GM19463 (cell line): ENCODE measurements at regions not wholly inside any gene's neighbourhood (a gene's known extent, or its start where the extent isn't known, plus 50 kb on each side); places are given as distances from the start of the nearest gene placed in this dataset.
A peak's percentile ranks its signal among the peaks of the same experiment; 100 is the strongest.
"Not testable (repeated sequence)": the region's sequence is repeated elsewhere in the genome, so short reads cannot be mapped to it uniquely, and the experiment has no call there.

ENCODE experiments used
- ATAC-seq: cut with Tn5 transposase; IDR thresholded peaks from one replicate; pipeline ENCODE4 v1.9.1; 2021; ENCODE audit warnings: mild to moderate bottlenecking, moderate library complexity; ENCODE audit not compliant: unreplicated experiment

DNA sequence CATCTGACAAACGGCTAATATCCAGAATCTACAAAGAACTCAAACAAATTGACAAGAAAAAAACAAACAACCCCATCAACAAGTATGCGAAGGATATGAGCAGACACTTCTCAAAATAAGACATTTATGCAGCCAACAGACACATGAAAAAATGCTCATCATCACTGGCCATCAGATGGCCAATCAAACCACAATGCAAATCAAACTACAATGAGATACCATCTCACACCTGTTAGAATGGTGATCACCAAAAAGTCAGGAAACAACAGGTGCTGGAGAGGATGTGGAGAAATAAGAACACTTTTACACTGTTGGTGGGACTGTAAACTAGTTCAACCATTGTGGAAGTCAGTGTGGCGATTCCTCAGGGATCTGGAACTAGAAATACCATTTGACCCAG, 1282.2 kb upstream of the ADGRL4 start:
- not testable (repeated sequence) for ATAC-seq

DNA sequence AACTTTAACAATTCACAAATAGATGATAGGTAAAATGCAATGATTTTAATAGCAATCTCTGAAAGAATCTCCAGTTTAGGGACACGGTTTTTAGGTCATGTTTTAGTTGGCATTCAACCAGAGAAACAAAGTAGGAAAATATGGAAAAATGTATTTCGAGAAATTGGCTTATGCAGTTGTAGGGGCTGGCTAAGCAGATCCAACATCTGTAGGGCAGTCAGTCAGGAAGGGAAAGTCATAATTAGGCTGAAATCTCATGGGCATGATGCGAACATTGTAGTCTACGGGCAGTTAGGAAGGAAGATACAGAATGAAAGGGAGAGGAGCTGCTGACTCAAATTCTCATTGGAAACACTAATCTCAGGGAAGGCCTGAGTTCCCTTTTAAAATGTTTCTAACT, 1276.0 kb upstream of the ADGRL4 start:
- no peak for ATAC-seq

DNA sequence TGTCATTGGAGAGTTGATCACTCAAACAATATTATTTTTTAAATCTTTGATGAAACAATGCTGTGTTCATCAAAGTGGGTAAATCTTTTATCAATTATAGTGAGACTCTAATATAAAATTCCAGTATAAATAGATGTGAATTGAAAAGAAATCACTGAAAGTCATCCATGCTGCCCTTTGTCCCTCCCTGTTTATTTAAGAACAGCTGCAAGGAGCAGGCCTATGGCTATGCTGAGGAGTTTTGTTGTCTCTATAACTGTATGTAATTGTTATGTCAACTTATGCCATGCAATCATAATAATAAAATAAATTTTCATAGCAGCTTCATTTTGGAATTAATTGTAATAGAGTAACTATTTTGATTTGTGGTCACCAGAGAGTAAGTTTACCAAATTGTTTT, 1272.4 kb upstream of the ADGRL4 start:
- ATAC-seq, result no peak

DNA sequence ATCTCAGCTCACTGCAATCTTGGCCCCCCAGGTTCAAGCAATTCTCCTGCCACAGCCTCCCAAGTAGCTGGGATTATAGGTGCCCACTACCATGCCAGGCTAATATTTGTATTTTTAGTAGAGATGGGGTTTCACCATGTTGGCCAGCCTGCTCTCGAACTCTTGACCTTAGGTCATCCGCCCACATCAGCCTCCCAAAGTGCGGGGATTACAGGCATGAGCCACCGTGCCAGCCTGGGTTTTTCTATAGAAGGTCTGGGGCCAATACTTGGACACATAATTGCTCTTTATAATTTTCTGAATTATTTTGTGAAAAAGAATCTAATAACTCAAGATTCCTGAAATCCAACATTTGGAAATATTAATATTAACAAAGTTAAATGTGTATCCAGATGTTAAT, 1267.7 kb upstream of the ADGRL4 start:
- ATAC-seq, result no peak

DNA sequence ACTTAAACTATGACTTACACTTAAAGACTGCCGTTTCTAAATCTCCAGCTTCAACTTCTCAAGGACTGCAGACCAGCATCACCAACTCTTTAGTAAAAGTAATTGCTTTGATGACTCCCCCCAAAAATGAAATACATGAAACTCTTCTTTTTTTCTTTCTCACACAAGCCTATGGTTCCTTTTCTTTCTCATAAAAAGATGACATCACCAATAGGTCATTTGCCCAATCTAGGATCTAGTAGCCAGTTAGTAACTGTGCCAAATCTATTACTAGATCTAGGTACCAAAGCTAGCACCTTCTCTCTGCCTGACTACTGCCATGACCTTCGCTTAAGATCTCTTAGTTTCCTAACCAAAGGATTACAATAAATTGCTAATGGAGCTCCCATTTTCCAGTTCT, 1266.0 kb upstream of the ADGRL4 start:
- no peak for ATAC-seq

DNA sequence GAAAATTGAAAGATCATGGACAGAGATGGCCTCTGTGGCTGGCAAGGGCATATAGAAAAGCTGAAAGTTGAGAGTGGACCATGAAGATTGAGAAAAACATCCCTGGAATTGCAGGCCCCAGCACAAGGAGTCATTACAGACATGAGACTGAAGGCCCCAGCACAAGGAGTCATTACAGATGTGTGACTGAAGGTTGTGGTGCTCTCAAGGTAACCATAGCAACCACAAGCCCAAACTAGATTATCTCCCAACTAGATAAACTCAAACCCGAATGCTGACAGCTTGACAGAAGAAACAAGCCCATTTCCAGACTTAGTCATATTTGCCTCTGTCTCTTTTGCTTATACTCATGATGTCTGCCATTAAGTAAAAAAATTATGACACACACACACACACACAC, 1252.1 kb upstream of the ADGRL4 start:
- ATAC-seq, result no peak

DNA sequence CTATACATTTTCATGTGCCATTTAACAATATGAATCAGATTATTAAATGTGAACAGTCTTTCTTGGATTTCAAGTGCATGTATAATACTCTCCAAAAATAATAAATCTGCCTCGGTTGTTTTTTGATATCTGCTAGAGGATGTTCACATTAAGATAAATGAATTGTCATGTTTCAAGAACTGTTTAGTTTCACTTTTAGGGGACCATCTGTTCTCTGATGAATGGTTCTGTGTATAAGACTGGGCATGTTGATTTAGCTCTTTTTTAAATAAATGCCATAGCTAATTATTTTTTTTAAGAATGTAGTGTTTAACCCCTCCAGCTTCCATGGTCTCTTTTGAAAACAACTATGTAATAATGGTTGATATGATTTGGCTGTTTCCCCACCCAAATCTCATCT, 1245.1 kb upstream of the ADGRL4 start:
- no peak for ATAC-seq

DNA sequence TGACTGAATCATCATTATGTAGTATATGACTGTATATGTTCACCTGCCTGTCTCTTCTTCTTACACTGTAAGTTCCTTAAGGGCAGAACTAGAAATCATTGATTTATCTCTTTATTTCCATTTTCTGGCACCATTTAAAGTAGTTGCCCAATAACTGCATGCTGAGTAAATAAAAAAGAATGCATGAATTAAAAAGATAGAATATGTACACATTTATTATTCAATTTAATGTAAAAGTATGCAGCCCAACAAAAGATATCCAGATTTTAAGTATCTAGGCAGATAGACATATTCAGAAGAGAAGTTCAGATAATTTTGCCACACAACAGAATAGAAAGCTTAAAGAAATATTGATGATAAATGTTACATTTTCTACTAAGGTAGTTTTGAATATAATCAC, 1244.6 kb upstream of the ADGRL4 start:
- ATAC-seq, result no peak

DNA sequence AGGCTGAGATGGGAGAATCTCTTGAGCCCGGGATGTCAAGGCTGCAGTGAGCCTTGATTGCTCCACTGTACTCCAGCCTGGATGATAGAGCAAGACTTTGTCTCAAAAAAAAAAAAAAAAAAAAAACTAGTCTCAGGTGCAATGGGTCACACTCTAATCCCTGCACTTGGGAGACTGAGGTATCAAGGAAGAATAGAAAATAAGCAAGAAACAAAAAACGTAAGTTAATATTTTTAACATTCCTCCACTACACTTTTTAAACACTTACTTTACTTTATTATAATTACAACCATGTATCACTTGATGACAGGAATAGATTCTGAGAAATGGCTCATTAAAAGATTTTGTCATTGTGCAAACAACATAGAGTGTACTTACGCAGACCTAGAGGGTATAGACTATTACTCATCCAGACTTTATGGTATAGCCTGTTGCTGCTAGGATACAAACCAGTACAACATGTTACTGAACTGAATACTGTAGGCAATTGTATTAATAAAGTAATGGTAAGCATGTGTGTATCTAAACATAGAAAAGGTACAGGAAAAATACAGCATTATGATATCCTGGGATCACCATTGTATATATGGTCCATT, 1244.1 kb upstream of the ADGRL4 start:
- ATAC-seq, result no peak

DNA sequence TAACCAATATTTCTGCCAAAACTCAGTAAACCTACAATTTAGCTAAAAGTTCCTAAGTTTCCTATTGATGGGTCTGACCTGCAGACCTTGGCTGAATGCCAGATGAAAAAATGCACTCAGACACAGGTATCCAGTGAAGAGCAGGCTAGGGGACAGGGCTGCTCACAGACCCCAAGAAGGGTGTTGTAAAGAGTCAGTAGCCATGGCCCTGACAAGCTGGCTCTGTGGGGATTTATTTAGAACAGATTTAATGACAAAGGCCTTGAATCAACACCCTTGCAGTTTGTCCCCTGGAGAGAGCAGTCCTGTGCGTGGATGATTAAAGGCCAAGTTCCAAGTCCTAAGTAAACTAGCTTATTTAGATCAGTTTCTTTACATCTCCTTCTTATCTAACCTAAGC, 1243.2 kb upstream of the ADGRL4 start:
- ATAC-seq, result no peak

DNA sequence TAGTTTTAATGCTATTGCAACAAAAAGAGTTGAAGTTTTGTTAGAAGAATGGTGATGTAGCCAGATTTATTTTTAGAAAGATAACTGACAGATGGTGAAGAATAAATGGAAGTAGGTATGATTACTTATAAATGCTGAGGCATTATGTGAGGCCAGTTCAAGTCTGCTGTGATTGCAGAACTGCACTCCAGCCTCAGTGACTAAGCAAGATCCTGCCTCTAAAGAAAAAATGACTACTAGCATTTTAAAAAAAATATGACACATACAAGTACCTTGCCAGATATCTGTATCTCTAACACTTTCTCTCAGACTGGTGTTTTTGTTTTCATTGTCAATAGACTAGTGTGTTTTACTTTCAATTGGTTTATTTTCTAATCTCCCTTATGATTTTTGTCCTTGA, 1242.4 kb upstream of the ADGRL4 start:
- no peak for ATAC-seq

DNA sequence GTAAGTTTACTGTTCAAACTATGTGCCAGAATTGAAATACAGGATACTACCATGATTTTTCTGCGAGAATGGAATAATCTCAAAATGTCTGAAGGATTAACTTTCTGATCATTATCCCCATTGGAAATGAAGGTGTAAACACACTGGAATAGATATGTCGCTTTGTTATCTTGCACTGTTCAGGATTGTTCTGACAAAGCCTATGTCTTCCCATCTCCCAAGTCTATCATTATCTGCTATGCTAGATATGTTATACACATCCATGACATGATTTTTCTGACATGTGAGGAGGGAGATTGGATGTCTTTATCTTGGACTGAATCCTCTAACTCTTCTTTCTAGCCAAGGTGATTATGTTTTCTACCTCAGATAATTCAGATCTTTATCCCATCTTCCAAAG, 1239.3 kb upstream of the ADGRL4 start:
- no peak for ATAC-seq

DNA sequence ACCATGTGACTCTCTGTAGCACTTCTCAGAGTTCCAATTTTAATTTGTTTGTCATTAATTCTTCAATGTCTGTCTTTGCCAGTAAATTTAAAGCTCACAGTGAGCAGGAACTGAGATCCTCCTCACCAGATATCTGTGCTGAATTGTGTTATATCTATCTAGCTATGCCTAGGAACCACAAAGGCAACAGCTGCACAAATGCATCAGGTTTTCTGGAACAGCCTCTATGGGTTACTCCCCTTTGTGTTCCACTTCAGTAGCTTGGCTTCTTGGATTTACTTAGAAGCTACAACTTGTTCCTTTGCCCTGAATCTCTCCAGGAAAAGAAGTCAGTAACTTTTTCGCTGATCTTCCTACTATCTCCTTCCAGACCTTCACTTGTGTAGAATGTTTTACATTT, 1237.8 kb upstream of the ADGRL4 start:
- no peak for ATAC-seq

DNA sequence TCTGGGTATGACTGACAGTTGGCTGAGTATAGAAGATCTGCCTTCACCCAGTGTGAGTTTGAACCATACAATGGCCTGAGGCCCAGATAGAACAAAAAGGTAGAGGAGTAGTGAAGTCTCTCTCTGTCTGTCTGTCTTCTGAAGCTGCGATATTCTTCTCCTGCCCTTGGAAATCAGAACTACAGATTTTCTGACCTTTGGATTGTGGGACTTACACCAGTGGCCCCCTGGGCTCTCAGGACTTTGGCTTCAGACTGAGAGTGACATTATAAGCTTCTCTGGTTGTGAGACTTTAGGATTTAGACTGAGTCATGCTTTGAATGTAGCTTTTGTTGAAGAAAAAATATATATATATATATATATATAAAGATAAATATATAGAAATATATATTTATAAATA, 1235.0 kb upstream of the ADGRL4 start:
- no peak for ATAC-seq

DNA sequence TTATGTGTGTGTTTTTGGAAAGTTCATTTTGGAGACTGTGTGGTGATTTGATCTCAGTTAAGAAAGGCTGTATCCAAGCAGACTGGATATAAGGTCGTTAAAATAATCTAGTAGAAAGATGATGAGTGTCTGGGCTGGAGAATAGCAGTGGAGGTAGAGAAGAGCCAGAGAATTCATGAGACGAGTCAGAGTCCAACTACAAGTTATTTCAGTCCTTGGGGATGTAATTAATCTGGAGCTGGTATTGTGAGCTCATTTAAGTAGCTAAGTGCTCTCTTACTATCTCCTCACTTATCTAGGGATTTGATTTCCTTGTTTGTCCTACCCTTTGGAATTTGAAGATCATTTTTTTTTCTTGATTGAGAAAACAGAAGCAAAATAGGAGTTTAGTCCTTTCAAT, 1219.0 kb upstream of the ADGRL4 start:
- no peak for ATAC-seq

DNA sequence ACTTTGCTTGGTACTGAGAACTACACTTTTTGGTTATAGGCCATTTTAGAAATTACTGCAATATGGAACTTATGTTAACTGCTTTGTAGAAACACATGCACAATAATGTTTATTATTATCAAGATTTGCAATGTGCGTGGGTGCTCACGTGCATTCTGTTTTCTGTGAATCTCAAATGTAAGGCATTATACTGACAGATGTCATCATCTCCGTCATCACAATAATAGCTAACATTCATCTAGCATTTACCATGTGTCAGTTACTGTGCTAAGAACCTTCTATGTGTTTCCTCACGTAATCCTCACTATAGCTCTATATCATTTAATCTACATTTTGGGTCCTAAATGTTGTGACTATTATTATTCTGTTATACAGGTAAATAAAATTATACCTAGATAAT, 1214.8 kb upstream of the ADGRL4 start:
- no peak for ATAC-seq

DNA sequence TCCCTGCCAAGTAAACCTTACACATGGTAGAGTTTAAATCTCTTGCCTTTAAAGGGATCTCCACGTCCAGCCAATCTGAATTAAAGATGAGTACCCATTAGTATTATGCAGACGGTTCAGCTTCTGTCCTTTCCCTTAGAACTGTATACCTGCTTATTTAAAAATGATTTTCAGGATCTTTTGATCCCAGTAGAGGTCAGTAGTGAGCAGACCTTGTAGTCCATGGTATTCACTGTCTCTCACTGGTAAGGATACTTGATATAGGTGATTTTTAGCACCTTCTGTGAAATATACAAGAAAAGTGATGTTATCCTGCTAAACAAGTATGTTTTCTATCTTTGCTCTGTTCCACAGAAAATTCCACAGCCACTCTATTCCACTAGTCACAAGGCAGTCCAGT, 1211.6 kb upstream of the ADGRL4 start:
- ATAC-seq, result peak; percentile 75

DNA sequence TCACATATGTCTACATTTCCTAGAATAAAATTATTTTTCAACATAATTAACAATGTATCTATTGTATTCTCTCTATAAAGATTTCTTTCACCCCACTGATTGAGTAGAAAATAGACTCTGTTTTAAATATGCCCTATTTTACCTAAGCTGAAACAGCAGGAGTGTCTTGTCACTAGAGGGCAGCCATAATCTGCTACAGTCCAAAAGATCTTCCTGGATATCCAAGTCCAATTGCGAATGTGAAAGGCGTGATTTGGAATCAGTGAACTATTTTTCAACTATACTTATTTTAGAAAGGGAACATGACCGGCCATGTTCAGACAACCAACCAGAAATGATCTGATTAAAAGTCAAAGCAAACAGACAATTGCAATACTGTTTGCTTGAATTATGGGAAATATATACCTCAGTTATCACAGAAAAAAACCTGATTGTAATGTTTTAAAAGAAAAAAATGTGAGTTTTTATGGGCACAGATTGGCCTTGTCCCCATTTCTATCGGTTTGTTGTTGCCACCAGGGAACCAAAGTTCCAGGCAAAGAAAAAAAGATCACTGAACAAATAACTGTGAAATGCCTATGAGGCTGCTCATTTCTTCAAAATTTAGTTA, 1211.0 kb upstream of the ADGRL4 start:
- no peak for ATAC-seq

DNA sequence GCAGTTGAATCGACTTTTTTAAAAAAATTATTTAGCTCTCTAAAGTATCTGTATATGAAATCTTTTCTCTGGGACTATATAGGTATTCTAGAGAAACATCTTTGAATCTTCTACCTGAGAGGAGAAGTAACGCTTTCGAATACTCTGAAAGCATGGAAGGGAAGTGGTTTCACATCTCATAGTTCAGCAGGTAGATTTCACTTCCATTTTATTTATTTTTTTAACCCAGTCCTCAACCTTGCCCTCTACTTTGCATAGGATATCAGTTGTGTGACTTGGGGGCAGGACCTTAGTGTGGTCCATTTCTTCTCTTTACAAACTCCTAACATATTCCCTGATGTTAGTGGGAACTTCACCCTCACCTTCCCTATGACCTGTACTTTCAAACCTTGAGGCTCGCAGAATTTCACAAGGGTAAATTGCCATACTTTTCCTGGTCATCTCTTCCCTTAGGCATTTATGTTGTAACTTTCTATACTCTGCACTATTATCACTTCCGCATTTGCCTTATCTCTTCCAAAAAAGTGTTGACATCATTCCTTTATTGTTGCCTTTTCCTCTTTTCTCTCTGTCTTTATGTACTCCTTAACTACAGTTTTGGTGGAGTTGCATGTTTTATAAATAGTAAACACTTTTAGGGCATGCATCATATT, 1208.5 kb upstream of the ADGRL4 start:
- ATAC-seq, result peak; percentile 76

DNA sequence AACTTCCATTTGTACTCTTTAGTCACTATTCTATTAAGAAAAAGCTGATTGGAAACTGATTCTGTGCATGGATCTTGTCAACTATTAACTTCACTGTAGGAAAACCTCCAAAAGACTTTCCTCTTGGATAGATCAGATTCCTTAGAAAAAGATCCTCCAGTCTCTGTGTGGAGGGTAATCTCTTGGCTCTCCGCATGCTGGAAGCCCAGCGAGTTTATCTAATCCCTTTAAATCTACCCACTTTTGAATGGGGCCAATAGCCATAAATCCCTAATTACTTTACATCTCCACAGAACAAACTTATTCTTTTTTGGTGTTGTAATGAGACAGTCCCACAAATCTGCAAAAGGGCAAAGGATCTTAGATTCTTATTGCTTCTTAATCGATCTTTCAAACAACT, 1206.4 kb upstream of the ADGRL4 start:
- ATAC-seq, result no peak

DNA sequence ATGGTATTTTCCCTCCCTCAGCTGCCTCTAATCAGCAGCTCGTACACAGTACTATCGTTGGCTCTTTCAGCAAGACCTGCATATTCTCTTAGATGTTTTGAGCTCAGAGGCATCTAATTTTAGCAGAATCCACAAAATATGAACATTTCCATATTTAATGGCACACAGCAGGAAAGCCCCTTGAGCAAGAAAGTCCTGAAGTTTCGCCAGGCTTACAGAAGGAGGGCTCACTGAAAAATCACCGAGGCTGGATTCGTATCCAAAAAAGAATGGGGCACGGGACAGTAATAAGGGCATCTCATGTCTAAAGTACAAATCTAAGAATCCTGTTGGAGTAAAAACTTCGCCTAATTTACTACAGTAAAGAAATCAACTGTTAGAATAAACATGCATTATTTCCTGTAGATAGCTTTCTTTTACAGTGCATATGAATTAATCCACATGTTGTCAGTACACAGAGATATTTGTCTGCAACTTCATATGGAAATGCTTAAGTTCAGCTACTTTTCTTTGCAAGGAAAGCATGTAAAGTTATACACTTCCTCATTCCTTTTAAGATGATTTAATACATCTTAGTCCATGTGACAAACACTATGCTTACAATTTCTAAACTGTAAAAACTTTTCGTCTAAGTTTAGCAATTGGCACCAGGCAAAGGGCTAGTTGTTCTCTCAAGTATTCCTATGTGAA, 1205.3 kb upstream of the ADGRL4 start:
- ATAC-seq, result no peak

DNA sequence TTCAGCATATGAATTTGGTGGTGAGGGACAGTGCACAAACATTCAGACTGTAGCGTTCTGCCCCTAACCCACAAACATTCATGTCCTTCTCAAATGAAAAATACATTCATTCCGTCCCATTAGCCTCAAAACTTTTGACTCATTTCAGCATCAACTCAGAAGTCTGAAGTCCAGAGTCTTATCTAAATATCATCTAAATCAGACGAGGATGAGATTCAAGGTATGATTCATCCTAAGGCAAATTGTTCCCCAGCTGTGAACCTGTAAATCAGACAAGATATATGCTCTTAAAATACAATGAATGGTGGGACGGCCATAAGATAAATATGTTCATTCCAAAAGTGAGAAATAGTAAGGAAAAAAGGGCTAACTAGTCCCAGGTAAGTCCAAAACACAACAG, 1195.6 kb upstream of the ADGRL4 start:
- no peak for ATAC-seq
